SK-N-SH (cell line): ENCODE measurements at regions not wholly inside any gene's neighbourhood (a gene's known extent, or its start where the extent isn't known, plus 50 kb on each side); places are given as distances from the start of the nearest gene placed in this dataset.

Source experiments
- CTCF ChIA-PET: fragments of 300-600, 350-600 bp; formaldehyde crosslinking; extraction: SDS; loops from one replicate; lab custom pipeline; 2021; lab: Yijun Ruan, JAX
- POLR2A ChIA-PET: fragments of 350-600 bp; sonication (Branson Sonifier 250); formaldehyde crosslinking; extraction: SDS; loops from one replicate; lab custom pipeline; 2020; ENCODE audit warnings: antibody characterized with exemption, inconsistent platforms; lab: Yijun Ruan, JAX
- DNase-seq: peaks from one replicate; pipeline ENCODE4 v3.0.0; 2012
- H2AFZ ChIP-seq: fragments of 200-600 bp; sonication (generic); 2 replicates; pipeline ENCODE4 v1.8.1; 2016; ENCODE audit warnings: antibody characterized with exemption, mild to moderate bottlenecking, low read depth
- H3F3A ChIP-seq: fragments of 200-600 bp; sonication (generic); replicated peaks from 2 replicates; pipeline ENCODE3; 2016; ENCODE audit warnings: antibody characterized with exemption, mild to moderate bottlenecking; ENCODE audit not compliant: insufficient read depth
- H3K27ac ChIP-seq, 2 experiments: fragments of 200-500 bp in 1 of 2; fragments of 200-600 bp in 1 of 2; sonication (Bioruptor generic) in 1 of 2; sonication (generic), shearing (Covaris generic) in 1 of 2; 2 replicates each; pipeline versions ENCODE4 v1.5.1 to v1.6.1; 2014 to 2016; ENCODE audit warnings: low read depth in 2 of 2, inconsistent platforms in 1 of 2, low read length in 1 of 2, mild to moderate bottlenecking in 1 of 2, mixed read lengths in 1 of 2
- H3K27me3 ChIP-seq: fragments of 200-600 bp; sonication (generic), shearing (Covaris generic); 2 replicates; pipeline ENCODE4 v1.6.1; 2016; ENCODE audit warnings: mixed run types; ENCODE audit not compliant: insufficient read depth
- H3K36me3 ChIP-seq, 2 experiments: fragments of 200-500 bp in 1 of 2; fragments of 200-600 bp in 1 of 2; sonication (Bioruptor generic) in 1 of 2; sonication (generic) in 1 of 2; replicated peaks in 1 of 2; 2 replicates each; pipeline versions ENCODE3 to v1.5.1; 2014 to 2016; ENCODE audit warnings: low read length in 1 of 2, mild to moderate bottlenecking in 1 of 2; ENCODE audit not compliant: insufficient read depth in 2 of 2, control insufficient read depth in 1 of 2
- H3K4me1 ChIP-seq, 2 experiments: fragments of 200-500 bp in 1 of 2; fragments of 200-600 bp in 1 of 2; sonication (Bioruptor generic) in 1 of 2; sonication (generic), shearing (Covaris generic) in 1 of 2; 2 replicates each; pipeline versions ENCODE4 v1.5.1 to v1.6.1; 2014 to 2016; ENCODE audit warnings: low read depth in 1 of 2, low read length in 1 of 2, mixed run types in 1 of 2; ENCODE audit not compliant: insufficient read depth in 2 of 2, control insufficient read depth in 1 of 2
- H3K4me2 ChIP-seq: fragments of 200-600 bp; sonication (generic), shearing (Covaris generic); 2 replicates; pipeline ENCODE4 v1.6.1; 2017; ENCODE audit warnings: mixed run types
- H3K4me3 ChIP-seq, 2 experiments: fragments of 200-500 bp in 1 of 2; fragments of 200-600 bp in 1 of 2; sonication (Bioruptor generic) in 1 of 2; sonication (generic), shearing (Covaris generic) in 1 of 2; 2 replicates each; pipeline versions ENCODE4 v1.5.1 to v1.8.1; 2014 to 2016; ENCODE audit warnings: low read depth in 2 of 2, inconsistent platforms in 1 of 2, low read length in 1 of 2, mild to moderate bottlenecking in 1 of 2, mixed read lengths in 1 of 2, moderate library complexity in 1 of 2
- H3K79me2 ChIP-seq: fragments of 200-600 bp; sonication (generic); 2 replicates; pipeline ENCODE4 v1.8.1; 2017; ENCODE audit warnings: mild to moderate bottlenecking; ENCODE audit not compliant: insufficient read depth
- H3K9ac ChIP-seq: fragments of 200-600 bp; sonication (generic); 2 replicates; pipeline ENCODE4 v1.6.1; 2017; ENCODE audit warnings: mixed run types
- H3K9me2 ChIP-seq: fragments of 200-600 bp; sonication (generic); 2 replicates; pipeline ENCODE4 v1.6.1; 2017; ENCODE audit warnings: mixed run types
- H3K9me3 ChIP-seq: fragments of 200-600 bp; sonication (generic); 2 replicates; pipeline ENCODE4 v1.6.1; 2017; ENCODE audit warnings: mixed run types, mild to moderate bottlenecking, moderate library complexity
- H4K20me1 ChIP-seq: fragments of 200-600 bp; sonication (generic); 2 replicates; pipeline ENCODE4 v1.6.1; 2017; ENCODE audit warnings: mild to moderate bottlenecking, mixed run types; ENCODE audit not compliant: insufficient read depth
- EP300 ChIP-seq, 2 experiments: IDR thresholded peaks; 2 replicates each; pipeline versions ENCODE4 v1.4.0 to v1.6.1; 2012; ENCODE audit warnings: borderline replicate concordance in 1 of 2, low read depth in 1 of 2, low read length in 1 of 2
- EZH2phosphoT487 ChIP-seq: fragments of 200-600 bp; sonication (generic); IDR thresholded peaks from 2 replicates; pipeline ENCODE4 v1.6.1; 2017; ENCODE audit warnings: low read depth, mixed run types, mild to moderate bottlenecking, antibody characterized with exemption, moderate library complexity, borderline replicate concordance
- FOSL2 ChIP-seq: IDR thresholded peaks from 2 replicates; pipeline ENCODE4 v1.4.0; 2012; ENCODE audit warnings: low read depth, mild to moderate bottlenecking, moderate library complexity, borderline replicate concordance
- FOXJ3 ChIP-seq: sonication (generic); formaldehyde crosslinking; IDR thresholded peaks from 2 replicates; pipeline ENCODE4 v1.5.1; 2020; ENCODE audit warnings: mild to moderate bottlenecking, missing genetic modification reagents
- JUND ChIP-seq: IDR thresholded peaks from 2 replicates; pipeline ENCODE4 v1.4.0; 2012
- MEF2A ChIP-seq: IDR thresholded peaks from 2 replicates; pipeline ENCODE4 v1.4.0; 2012; ENCODE audit warnings: low read depth, borderline replicate concordance
- NFIC ChIP-seq: IDR thresholded peaks from 2 replicates; pipeline ENCODE4 v1.4.0; 2012; ENCODE audit warnings: borderline replicate concordance
- RXRA ChIP-seq: IDR thresholded peaks from 2 replicates; pipeline ENCODE4 v1.4.0; 2012; ENCODE audit warnings: low read depth, mild to moderate bottlenecking, borderline replicate concordance
- TAF1 ChIP-seq: IDR thresholded peaks from 2 replicates; pipeline ENCODE4 v1.6.1; 2012; ENCODE audit warnings: low read depth, mild to moderate bottlenecking, low read length, moderate library complexity, borderline replicate concordance
- TCF12 ChIP-seq: IDR thresholded peaks from 2 replicates; pipeline ENCODE4 v1.4.0; 2012
- YY1 ChIP-seq: IDR thresholded peaks from 2 replicates; pipeline ENCODE4 v1.4.0; 2012; ENCODE audit warnings: low read depth, mild to moderate bottlenecking
- WGBS: methylation state at CpG from one replicate; pipeline ENCODE4 v1.1.6; 2017; ENCODE audit warnings: low lambda C conversion rate; 5-methylcytosine and 5-hydroxymethylcytosine counted together
- TF ChIP-seq, protein P1 (sequence below): fragments of 150-350 bp; IDR thresholded peaks from 2 replicates; pipeline ENCODE4 v1.6.1; 2016; ENCODE audit warnings: mild to moderate bottlenecking, low read depth, low read length
- TF ChIP-seq, protein P2 (sequence below): fragments of 150-350 bp; IDR thresholded peaks from 2 replicates; pipeline ENCODE4 v1.6.1; 2017; ENCODE audit warnings: antibody characterized with exemption, low read length, low read depth, borderline replicate concordance
- TF ChIP-seq, protein P3 (sequence below): IDR thresholded peaks from 2 replicates; pipeline ENCODE4; 2012
- TF ChIP-seq, protein P4 (sequence below): fragments of 200-600 bp; sonication (generic); IDR thresholded peaks from 2 replicates; pipeline ENCODE4 v1.6.1; 2017; ENCODE audit warnings: antibody characterized with exemption, mild to moderate bottlenecking, moderate library complexity

DNA sequence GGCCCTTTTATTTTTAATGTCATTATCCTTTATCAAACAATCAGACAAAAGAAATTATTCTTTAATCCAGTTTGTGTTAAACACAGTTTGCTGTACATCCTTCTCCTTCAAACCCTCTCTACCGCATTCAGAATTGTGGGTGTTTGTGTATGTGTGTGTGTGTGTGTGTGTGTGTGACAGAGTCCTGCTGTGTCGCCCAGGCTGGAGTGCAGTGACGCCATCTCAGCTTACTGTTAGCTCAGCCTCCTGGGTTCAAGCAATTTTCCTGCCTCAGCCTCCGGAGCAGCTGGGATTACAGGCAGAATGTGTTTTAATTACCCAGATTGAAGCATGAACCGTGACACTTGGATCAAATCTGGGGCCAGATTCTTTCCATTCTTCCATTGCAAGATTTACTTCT, 723.7 kb downstream of the DCDC2C start:
- Histone ChIP-seq H3K27ac (no peak overlapping the region), H3K9me3 (no peaks in the 10 kb centered on the region), H3K4me3 (no peak overlapping the region), H3K36me3 (no peaks in the 10 kb centered on the region), H4K20me1 (no peaks in the 10 kb centered on the region), H2AFZ (no peak overlapping the region), H3K79me2 (no peaks in the 10 kb centered on the region), H3K9me2 (no peaks in the 10 kb centered on the region), H3K9ac (no peak overlapping the region), H3K4me2 (no peak overlapping the region), H3F3A (no peaks in the 10 kb centered on the region), H3K4me1 (no peaks in the 10 kb centered on the region), H3K27me3 (no peaks in the 10 kb centered on the region)
- POLR2A ChIA-PET: no interaction called here
- WGBS: 15% methylated on average over 5 of the region's 5 CpGs
- CTCF ChIA-PET: interaction anchor here (1.0 to 1.8 kb wide), 2 partner anchors 12 to 19 kb away, joined by 3 to 4 read pairs; no protein-coding TSS in a partner anchor
- no peak for DNase-seq
- TF ChIP-seq, protein P1, sequence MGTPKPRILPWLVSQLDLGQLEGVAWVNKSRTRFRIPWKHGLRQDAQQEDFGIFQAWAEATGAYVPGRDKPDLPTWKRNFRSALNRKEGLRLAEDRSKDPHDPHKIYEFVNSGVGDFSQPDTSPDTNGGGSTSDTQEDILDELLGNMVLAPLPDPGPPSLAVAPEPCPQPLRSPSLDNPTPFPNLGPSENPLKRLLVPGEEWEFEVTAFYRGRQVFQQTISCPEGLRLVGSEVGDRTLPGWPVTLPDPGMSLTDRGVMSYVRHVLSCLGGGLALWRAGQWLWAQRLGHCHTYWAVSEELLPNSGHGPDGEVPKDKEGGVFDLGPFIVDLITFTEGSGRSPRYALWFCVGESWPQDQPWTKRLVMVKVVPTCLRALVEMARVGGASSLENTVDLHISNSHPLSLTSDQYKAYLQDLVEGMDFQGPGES: no peak
- TF ChIP-seq NFIC (no peak), YY1 (no peak), FOXJ3 (CRISPR knock-in tag) (no peak), FOSL2 (no peak), EP300 (IDR thresholded peaks at IDR 0.05; ENCODE audit: borderline replicate concordance in 1 of 2, low read depth in 1 of 2, low read length in 1 of 2) (no peak), MEF2A (no peak), JUND (no peak), TCF12 (no peak), EZH2phosphoT487 (no peak), RXRA (no peak), TAF1 (no peak)
- TF ChIP-seq, protein P2, sequence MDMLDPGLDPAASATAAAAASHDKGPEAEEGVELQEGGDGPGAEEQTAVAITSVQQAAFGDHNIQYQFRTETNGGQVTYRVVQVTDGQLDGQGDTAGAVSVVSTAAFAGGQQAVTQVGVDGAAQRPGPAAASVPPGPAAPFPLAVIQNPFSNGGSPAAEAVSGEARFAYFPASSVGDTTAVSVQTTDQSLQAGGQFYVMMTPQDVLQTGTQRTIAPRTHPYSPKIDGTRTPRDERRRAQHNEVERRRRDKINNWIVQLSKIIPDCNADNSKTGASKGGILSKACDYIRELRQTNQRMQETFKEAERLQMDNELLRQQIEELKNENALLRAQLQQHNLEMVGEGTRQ: no peak
- TF ChIP-seq, protein P3, sequence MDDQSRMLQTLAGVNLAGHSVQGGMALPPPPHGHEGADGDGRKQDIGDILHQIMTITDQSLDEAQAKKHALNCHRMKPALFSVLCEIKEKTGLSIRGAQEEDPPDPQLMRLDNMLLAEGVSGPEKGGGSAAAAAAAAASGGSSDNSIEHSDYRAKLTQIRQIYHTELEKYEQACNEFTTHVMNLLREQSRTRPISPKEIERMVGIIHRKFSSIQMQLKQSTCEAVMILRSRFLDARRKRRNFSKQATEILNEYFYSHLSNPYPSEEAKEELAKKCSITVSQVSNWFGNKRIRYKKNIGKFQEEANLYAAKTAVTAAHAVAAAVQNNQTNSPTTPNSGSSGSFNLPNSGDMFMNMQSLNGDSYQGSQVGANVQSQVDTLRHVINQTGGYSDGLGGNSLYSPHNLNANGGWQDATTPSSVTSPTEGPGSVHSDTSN: no peak
- TF ChIP-seq, protein P4, sequence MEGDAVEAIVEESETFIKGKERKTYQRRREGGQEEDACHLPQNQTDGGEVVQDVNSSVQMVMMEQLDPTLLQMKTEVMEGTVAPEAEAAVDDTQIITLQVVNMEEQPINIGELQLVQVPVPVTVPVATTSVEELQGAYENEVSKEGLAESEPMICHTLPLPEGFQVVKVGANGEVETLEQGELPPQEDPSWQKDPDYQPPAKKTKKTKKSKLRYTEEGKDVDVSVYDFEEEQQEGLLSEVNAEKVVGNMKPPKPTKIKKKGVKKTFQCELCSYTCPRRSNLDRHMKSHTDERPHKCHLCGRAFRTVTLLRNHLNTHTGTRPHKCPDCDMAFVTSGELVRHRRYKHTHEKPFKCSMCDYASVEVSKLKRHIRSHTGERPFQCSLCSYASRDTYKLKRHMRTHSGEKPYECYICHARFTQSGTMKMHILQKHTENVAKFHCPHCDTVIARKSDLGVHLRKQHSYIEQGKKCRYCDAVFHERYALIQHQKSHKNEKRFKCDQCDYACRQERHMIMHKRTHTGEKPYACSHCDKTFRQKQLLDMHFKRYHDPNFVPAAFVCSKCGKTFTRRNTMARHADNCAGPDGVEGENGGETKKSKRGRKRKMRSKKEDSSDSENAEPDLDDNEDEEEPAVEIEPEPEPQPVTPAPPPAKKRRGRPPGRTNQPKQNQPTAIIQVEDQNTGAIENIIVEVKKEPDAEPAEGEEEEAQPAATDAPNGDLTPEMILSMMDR: no peak
